GM21619 (cell line): ENCODE measurements at regions not wholly inside any gene's neighbourhood (a gene's known extent, or its start where the extent isn't known, plus 50 kb on each side); places are given as distances from the start of the nearest gene placed in this dataset.
A peak's percentile ranks its signal among the peaks of the same experiment; 100 is the strongest.

Experiments
- ATAC-seq: cut with Tn5 transposase; IDR thresholded peaks from one replicate; pipeline ENCODE4 v1.9.1; 2021; ENCODE audit not compliant: unreplicated experiment

DNA sequence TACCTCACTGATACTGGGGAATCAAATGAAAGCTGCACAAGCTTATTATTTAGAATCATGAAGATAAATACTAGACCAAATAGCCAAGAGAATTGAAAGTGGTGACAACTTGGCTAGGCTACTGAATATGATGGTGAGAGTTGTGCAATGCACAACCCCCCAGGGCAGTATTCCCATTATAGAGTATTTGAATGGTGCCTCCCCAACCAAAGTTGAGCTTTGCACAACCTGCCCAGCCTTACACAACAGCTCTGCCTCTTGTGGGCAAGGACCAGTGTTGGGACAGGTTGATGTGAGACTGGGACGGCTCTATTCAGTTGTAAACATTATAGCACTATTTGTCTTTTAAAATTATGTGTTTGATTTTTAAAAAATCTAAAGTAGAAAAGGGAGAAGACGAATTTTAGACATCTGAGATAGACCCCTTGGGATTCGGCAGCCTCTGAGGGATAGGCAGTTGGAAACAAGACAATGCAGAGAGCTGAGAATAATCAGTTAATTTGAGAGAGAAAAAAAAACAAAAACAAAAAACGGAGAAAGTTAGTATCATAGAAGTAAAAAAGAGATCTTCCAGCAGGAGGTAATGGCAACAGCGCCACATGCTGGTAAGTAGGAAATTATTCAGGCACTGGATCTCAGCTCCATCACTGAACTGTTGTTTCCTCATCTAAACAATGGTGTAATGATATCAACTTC is 91.0 kb upstream of the KCNA3 start:
- ATAC-seq = no peak

- no peak for ATAC-seq
Observed at GRCh38 chr1:110763149-110763548, 88.4 kb upstream of the KCNA3 start.

DNA sequence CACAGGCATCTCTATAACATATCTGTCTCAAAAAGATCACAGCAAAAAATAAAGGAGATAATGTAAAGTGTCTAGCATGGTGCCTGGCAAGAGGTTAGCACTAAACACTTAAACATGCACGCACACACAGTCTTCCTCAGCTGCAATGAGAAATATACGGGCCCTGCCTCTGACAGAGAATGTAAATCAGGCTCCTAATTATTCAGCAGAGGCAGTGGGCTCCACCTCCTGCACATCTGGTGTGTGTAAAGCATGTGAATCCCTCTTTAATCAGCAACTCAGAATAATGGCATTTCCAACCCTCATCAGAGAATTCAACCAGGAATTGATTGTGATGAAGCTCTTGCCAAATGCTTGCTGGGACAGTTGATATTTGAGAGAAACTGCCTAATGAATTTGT is 85.6 kb upstream of the KCNA3 start:
- no peak for ATAC-seq

DNA sequence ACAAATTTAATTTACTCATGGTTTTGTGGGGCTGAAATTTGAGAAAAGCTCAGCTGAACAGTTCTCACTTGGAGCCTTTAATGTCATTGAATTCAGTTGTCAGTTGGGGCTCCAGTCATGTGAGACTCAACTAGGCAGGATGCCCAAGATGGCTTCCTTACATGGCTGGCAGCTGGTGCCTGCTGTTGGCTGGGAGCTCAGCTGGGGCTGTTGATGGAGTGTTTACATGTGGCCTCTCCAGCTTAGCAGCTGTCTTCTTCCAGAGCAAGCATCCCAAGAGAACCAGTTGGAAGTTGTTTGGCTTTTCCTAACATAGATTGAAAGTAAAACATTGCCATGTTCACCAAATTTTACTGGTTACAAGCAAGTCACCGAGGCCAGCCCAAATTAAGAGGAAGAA is 81.8 kb upstream of the KCNA3 start:
- ATAC-seq = no peak

- no peak for ATAC-seq
Observed at GRCh38 chr1:110752941-110753725, 78.4 kb upstream of the KCNA3 start.

DNA sequence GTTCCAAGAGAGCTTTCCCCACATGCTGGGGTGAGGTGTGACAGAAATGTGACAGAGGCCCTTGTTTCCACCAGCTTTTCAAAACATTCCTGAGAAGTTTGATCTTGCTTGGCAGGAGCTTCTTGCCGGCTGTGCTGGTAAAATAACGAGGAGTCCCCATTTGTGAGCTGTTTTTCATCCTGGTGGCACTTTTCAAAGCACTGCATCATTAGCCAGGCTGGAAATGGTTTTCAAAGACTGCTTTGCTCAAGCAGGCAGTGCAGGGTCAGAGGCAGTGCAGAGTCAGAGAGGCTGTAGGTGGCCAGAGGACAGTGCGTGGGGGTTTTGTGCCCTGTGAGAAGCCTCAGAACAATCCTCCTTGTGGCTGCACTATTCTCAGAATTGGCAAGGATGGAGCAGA is 75.8 kb upstream of the KCNA3 start:
- no peak for ATAC-seq

GRCh38 chr1:110749960-110750359 is 75.2 kb upstream of the KCNA3 start:
- no peak for ATAC-seq

GRCh38 chr1:110746644-110747259 is 72.0 kb upstream of the KCNA3 start:
- no peak for ATAC-seq

DNA sequence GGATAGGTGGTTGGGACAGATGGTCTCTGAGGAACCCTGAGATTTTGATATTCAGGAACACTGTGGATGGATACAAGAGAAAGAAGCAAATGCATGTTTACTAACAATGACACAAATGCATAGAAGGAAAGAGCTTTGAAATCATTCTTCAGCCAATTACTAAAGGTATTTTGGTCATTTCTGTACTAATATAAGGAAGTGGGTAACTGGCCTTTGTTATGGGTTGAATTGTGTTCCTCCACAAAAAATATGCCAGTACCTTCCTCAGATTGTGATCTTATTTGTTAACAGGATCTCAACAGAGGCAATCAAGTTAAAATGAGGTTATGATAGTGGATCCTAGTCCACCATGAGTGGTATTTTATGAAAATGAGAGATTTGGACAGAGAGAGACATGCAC is 68.7 kb upstream of the KCNA3 start:
- ATAC-seq = no peak

DNA sequence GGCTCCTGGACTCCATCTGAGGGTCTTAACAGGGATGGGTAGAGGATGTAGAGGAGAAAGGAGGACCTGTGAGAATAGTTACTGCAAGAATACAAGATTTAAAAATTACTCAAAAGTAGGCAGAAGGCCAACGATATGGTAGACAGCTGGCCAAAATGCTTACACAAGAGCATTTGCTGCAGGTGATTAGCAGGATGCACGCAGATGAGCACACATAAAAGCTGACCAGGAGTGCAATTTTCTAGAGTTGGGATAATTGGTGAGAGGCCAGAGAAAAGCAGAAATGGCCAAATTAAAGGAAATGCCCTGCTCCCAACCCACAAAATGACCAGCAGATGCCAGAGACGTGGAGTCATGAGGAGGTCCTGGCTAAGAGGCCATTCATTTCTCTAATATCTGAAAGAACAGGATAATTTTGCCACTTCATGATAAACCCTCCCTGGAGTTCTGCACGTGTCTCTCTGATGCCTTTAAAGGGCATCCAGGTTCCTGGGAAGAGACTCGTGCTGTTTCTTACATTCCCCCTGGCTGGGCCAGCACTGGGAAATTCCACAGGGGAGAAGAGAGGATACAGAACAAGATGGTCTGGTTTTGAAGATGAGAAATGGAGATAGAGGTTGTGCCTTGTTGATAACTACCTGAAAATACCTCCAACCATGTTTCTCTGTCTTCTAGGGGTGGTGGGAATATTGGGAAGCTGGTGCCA is 62.3 kb upstream of the KCNA3 start:
- ATAC-seq = no peak

GRCh38 chr1:110734133-110734680 is 59.5 kb upstream of the KCNA3 start:
- ATAC-seq = no peak

GRCh38 chr1:110731529-110731928 is 56.8 kb upstream of the KCNA3 start:
- ATAC-seq = no peak

DNA sequence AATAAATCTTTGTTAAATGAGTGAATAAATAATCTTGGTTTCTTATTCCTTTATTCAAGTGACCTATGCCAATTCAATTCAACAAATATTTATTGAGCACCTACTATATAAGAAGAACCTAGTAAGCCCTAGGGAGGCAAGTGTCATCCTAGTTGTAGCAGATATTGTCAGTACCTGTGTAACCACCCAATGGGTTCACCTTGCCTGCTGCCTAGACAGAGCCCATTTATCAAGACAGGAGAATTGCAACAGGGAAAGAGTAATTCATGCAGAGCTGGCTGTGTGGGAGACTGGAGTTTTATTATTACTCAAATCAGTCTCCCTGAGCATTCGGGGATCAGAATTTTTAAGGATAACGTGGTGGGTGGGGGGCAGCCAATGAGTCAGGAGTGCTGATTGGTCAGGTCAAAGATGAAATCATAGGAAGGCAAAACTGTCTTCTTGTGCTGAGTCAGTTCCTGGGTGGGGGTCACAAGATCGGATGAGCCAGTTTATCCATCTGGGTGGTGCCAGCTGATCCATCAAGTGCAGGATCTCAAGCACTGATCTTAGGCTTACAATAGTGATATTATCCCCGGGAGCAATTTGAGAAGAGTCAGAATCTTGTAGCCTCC is 53.8 kb upstream of the KCNA3 start:
- no peak for ATAC-seq

DNA sequence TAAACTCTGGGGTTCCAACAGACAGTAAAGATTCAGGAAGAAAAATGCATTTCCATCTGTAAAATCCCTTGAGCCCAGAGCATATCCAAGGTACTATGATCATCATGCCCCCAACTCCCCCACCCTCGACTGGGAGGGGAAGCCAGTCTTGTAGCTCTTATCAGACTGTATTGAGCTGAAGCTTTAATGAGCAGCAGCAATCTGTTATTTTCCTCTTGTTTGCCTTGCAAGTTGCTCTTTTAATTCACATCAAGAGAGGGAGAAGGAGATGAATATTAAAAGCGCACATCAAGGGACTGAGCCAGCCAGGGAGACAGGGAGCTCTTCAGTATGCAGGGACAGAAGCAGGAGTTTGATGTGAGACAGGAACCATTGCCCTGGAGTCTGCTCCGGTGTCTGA is 52.5 kb upstream of the KCNA3 start:
- ATAC-seq = no peak

DNA sequence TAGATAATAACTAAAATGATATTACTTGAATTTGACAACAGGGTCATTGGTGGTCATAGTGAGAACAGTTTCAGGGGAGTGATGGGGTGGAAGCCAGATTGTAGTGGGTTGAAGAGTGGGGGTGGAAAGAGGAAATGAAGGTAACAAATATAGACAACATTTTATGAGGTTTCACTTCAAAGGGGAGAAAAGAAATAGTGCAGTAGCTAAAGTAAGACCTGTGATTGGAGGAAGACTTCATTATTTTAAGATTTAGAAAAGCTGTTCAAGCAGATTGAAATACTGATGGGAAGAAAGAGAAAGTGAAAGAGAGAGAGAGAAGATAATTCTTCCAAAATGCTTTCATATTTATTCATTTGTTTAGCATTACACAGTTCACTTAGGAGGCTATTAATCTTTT is 52.0 kb upstream of the KCNA3 start:
- ATAC-seq = peak; percentile 84
